ENCODE measurements at regions not wholly inside any gene's neighbourhood (a gene's known extent, or its start where the extent isn't known, plus 50 kb on each side); places are given as distances from the start of the nearest gene placed in this dataset.
A peak's percentile ranks its signal among the peaks of the same experiment; 100 is the strongest.

DNA sequence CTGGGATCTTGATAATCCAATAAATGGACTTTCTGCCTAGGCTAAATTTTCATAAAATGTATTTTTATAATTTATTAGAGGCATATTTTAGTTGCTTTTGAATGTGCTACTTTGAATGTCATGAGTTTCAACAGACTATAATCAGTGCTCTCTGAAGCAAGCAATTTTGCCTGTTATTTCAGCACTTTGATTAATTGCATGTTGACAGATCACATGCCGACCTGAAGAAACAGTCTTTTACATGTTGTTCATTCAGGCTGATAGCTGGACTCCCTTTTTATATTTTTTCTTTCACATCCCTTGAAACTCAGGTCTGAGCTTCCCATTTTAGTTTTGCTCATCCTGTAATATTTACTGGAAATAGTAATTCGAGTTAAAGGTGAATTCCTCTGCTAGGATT, 341.0 kb downstream of the NAP1L3 start:
- TF ChIP-seq JUND (IDR thresholded peaks at IDR 0.05; ENCODE audit: low read depth): no peak
- in situ Hi-C loops (cut with HindIII; ENCODE audit: low pct_unique_long_range_greater_than_20kb, low sequenced_read_pairs): no loop called here
- DNase-seq (ENCODE audit: low read depth in 1 of 2, low spot score in 1 of 2): no peak

DNA sequence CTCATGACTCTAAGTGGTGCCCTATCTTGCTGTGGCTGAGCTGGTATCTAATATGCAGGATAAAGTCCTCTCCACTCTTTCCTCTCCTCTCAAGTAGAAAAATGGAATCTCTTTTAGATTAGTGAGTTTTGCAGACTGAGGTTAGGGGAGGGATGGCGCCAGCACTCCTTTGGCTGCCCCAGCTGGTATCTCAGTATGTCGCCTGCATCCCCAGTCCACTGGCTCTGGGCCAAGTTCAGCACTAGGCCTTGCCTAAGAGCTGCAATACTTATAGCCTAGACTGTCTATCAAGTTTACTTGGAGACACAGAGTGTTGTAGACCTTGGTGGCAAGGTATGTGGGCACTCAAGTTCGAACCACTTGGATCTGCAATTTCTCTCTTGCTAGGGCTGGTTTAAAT, 351.3 kb downstream of the NAP1L3 start:
- in situ Hi-C loops (cut with HindIII; ENCODE audit: low pct_unique_long_range_greater_than_20kb, low sequenced_read_pairs): no loop called here
- DNase-seq (ENCODE audit: low read depth in 1 of 2, low spot score in 1 of 2): peak in 1 of 2 experiments; percentile 3
- TF ChIP-seq JUND (IDR thresholded peaks at IDR 0.05; ENCODE audit: low read depth): no peak

DNA sequence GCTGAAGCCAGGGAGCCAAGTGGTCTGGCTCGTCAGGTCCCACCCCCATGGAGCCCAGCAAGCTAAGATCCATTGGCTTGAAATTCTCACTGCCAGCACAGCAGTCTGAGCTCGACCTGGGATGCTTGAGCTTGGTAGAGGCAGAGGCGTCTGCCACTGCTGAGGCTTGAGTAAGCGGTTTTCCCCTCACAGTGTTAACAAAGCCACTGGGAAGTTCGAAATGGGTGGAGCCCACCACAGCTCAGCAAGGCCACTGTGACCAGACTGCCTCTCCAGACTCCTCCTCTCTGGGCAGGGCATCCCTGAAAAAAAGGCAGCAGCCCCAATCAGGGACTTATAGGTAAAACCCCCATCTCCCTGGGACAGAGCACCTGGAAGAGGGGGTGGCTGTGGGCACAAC, 353.8 kb downstream of the NAP1L3 start:
- DNase-seq (ENCODE audit: low read depth in 1 of 2, low spot score in 1 of 2): no peak
- no peak for TF ChIP-seq JUND (IDR thresholded peaks at IDR 0.05; ENCODE audit: low read depth)
- in situ Hi-C loops (cut with HindIII; ENCODE audit: low pct_unique_long_range_greater_than_20kb, low sequenced_read_pairs): no loop called here
